ENCODE measurements at regions not wholly inside any gene's neighbourhood (a gene's known extent, or its start where the extent isn't known, plus 50 kb on each side); places are given as distances from the start of the nearest gene placed in this dataset.

DNA sequence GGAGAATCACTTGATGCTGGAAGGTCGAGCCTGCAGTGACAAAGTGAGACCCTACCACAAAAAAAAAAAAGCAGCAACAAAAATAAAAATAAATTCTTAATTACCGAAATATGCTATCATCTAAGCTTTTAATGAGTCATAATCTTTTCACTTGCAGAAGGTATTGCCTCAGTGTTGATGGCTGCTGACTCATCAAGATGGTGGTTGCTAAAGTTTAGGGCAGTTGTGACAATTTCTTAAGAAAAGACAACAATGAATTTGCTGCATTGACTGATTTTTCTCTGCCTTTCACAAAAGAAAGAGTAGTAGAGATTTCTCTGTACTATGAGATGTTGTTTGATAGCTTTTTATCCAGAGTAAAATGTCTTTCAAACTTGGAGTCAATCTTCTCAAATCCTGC, 1809.0 kb downstream of the SUCLG1 start:
- TF ChIP-seq, protein P1, sequence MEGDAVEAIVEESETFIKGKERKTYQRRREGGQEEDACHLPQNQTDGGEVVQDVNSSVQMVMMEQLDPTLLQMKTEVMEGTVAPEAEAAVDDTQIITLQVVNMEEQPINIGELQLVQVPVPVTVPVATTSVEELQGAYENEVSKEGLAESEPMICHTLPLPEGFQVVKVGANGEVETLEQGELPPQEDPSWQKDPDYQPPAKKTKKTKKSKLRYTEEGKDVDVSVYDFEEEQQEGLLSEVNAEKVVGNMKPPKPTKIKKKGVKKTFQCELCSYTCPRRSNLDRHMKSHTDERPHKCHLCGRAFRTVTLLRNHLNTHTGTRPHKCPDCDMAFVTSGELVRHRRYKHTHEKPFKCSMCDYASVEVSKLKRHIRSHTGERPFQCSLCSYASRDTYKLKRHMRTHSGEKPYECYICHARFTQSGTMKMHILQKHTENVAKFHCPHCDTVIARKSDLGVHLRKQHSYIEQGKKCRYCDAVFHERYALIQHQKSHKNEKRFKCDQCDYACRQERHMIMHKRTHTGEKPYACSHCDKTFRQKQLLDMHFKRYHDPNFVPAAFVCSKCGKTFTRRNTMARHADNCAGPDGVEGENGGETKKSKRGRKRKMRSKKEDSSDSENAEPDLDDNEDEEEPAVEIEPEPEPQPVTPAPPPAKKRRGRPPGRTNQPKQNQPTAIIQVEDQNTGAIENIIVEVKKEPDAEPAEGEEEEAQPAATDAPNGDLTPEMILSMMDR (IDR thresholded peaks at IDR 0.05): no peak
- no peak for TF ChIP-seq ZFX (IDR thresholded peaks at IDR 0.05; ENCODE audit: borderline replicate concordance)

All from 22Rv1 (cell line).